Osteocyte (in vitro differentiated cells): ENCODE measurements at regions not wholly inside any gene's neighbourhood (a gene's known extent, or its start where the extent isn't known, plus 50 kb on each side); places are given as distances from the start of the nearest gene placed in this dataset.

Experiments
- DNase-seq: peaks from one replicate; pipeline ENCODE4 v3.0.0; 2021; ENCODE audit warnings: mixed read lengths; ENCODE audit not compliant: unreplicated experiment; ENCODE audit errors: extremely low spot score
- H3K27ac Mint-ChIP-seq: one replicate; pipeline ENCODE4 v1.8.0; 2021; ENCODE audit warnings: mild to moderate bottlenecking, mixed read lengths; ENCODE audit not compliant: unreplicated experiment
- H3K27me3 Mint-ChIP-seq: one replicate; pipeline ENCODE4 v1.8.0; 2021; ENCODE audit warnings: mixed read lengths; ENCODE audit not compliant: unreplicated experiment
- H3K36me3 Mint-ChIP-seq: one replicate; pipeline ENCODE4 v1.8.0; 2021; ENCODE audit warnings: mixed read lengths; ENCODE audit not compliant: unreplicated experiment
- H3K4me1 Mint-ChIP-seq: one replicate; pipeline ENCODE4 v1.8.0; 2021; ENCODE audit warnings: mixed read lengths; ENCODE audit not compliant: unreplicated experiment
- H3K4me3 Mint-ChIP-seq: one replicate; pipeline ENCODE4 v1.8.0; 2021; ENCODE audit warnings: mild to moderate bottlenecking, moderate library complexity, mixed read lengths; ENCODE audit not compliant: unreplicated experiment
- H3K9me3 Mint-ChIP-seq: one replicate; pipeline ENCODE4 v1.8.0; 2021; ENCODE audit warnings: mixed read lengths; ENCODE audit not compliant: unreplicated experiment
- TF ChIP-seq, protein P1 (sequence below): fragments of 200-600 bp; sonication (generic); IDR thresholded peaks from 2 replicates; pipeline ENCODE4 v1.5.0; 2021; ENCODE audit warnings: antibody characterized with exemption, mild to moderate bottlenecking, moderate library complexity

DNA sequence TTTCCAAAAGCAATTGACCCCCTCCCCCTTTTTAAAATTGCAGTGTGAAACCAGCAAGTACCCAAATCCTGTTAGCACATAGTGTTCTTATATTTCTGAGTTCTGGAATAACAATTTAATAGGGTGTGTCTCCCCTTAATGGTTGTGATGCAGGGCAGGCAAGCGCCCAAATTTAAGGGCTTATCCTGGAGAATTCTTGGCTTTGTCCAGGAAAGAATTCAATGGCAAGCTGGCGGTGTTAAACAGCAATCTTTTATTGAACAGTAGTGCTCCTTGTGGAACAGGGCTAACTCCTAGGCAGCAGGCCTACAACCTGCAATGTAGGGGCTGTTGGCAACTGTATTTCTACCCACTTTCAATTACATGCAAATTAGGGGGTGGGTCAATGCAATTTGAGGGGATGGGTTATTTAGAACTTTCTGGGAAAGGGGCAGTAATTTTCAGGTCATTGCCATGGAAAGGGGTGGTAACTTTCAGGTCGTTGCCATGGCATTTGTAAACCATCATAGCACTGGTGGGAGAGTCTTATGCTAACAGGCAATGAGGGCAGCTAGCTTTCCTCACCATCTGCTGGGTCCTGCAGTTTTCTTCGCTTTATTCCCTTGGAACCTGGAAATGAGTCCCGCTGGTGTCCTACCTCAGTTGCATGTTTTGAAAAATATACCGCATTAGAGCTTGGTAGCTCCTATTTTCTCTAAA lies 149.0 kb upstream of the KCTD1 start:
- Mint-ChIP-seq H3K4me3 (no peak overlapping the region), H3K4me1 (no peaks in the 10 kb centered on the region), H3K27me3 (no peaks in the 10 kb centered on the region), H3K27ac (no peak overlapping the region), H3K9me3 (peaks cover 16% of the 10 kb centered on the region), H3K36me3 (no peaks in the 10 kb centered on the region)
- DNase-seq = no peak
- TF ChIP-seq, protein P1, sequence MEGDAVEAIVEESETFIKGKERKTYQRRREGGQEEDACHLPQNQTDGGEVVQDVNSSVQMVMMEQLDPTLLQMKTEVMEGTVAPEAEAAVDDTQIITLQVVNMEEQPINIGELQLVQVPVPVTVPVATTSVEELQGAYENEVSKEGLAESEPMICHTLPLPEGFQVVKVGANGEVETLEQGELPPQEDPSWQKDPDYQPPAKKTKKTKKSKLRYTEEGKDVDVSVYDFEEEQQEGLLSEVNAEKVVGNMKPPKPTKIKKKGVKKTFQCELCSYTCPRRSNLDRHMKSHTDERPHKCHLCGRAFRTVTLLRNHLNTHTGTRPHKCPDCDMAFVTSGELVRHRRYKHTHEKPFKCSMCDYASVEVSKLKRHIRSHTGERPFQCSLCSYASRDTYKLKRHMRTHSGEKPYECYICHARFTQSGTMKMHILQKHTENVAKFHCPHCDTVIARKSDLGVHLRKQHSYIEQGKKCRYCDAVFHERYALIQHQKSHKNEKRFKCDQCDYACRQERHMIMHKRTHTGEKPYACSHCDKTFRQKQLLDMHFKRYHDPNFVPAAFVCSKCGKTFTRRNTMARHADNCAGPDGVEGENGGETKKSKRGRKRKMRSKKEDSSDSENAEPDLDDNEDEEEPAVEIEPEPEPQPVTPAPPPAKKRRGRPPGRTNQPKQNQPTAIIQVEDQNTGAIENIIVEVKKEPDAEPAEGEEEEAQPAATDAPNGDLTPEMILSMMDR = no peak

DNA sequence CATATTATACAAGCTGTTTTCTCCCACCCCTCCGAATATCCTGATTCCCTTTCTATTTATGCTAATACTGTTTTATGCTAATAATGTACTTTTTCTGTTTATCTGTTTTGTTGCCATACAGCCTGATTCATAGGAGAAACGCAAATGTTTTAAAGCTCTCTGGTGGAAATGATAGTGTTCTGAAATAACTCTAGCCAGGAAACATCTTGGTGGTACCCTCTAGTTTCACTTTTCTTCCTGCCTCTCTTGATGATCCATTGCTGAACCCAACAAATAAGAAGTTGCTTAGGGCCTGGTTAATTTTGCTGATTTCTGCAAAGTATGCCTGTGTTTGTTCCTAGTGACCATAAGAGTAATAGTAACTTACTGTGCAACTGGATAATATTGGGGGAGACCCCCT lies 148.4 kb upstream of the KCTD1 start:
- Mint-ChIP-seq H3K36me3 (no peaks in the 10 kb centered on the region), H3K27ac (no peak overlapping the region), H3K27me3 (no peaks in the 10 kb centered on the region), H3K4me1 (no peaks in the 10 kb centered on the region), H3K9me3 (peaks cover 16% of the 10 kb centered on the region), H3K4me3 (no peak overlapping the region)
- no peak for DNase-seq
- TF ChIP-seq, protein P1 = no peak

DNA sequence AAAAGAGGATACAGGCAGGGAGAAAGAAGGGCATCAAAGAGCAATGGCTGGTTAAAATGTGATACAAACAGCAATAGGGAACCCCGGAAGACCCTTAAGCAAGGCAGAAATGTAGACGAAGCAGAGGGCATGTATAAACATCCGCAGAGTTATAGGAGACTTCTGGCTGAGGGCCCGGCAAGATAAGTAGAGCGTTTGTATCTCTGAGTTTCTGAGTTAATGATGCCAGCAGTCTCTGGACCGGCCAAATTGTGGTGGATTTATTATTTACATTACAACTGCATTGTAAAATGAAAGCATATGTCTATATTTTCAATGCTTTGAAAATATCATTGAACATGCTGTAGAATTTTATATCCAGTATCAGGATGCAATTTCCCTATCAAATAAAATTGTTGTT lies 148.0 kb upstream of the KCTD1 start:
- H3K4me1 Mint-ChIP-seq = no peaks in the 10 kb centered on the region
- H3K27me3 Mint-ChIP-seq = no peaks in the 10 kb centered on the region
- TF ChIP-seq, protein P1 = no peak
- H3K4me3 Mint-ChIP-seq = no peak overlapping the region
- H3K36me3 Mint-ChIP-seq = no peaks in the 10 kb centered on the region
- no peak for DNase-seq
- H3K9me3 Mint-ChIP-seq = peaks cover 16% of the 10 kb centered on the region
- H3K27ac Mint-ChIP-seq = no peak overlapping the region

DNA sequence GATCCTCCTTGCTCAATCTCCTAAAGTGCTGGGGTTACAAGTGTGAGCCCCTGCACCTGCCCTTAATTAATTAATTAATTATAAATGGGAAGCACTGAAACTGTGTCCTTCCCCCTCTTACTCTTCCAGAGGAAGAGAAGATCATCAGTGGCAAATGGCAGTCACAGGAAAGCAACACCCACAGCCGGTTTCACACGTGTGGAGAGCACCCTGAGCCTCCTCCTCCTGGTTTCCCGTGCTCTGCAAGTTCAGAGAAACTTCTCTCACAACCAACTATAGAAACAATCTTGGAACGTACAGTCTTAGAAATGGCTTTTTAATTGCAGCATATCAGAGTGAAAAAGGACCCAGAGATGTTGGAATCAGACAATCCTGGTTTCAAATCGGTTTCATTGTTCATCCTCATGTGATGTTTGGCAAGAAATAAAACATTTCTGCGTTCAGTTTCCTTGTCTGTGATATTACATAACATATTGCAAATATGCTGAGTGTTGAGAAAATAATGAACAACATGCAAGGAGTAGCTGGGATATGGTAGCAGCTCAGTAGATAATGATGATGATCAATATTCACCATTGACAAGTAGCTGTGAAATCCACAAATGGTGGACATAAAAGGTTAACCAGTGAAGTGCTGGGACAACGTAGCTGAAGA lies 141.0 kb upstream of the KCTD1 start:
- H3K4me1 Mint-ChIP-seq = peaks cover 16% of the 10 kb centered on the region
- peaks cover 14% of the 10 kb centered on the region for H3K27me3 Mint-ChIP-seq
- no peak overlapping the region for H3K4me3 Mint-ChIP-seq
- TF ChIP-seq, protein P1 = no peak
- H3K27ac Mint-ChIP-seq = no peak overlapping the region
- DNase-seq = no peak
- H3K9me3 Mint-ChIP-seq = peaks cover 8% of the 10 kb centered on the region
- no peaks in the 10 kb centered on the region for H3K36me3 Mint-ChIP-seq

DNA sequence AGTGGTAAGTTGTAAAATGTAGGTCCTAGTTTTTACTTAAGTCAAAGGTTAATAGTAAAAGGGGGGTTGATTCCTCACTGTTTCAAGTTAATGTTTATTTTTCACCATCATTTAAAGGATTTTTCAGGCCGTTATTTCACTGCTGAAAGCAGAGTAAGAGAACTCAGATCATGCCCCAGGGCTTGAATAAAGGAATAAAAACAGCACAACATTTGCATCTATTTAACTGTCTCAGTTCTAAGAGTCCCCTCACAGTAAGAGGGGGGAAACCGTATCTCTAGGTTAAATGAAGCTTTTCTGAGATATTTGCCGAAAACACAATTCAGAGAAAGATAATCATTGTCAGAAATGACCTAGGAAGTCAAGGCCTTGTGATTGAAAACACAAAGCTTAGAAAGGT lies 138.2 kb upstream of the KCTD1 start:
- H3K36me3 Mint-ChIP-seq = no peaks in the 10 kb centered on the region
- peaks cover 26% of the 10 kb centered on the region for H3K27me3 Mint-ChIP-seq
- peaks cover 16% of the 10 kb centered on the region for H3K4me1 Mint-ChIP-seq
- H3K4me3 Mint-ChIP-seq = no peak overlapping the region
- no peak for DNase-seq
- TF ChIP-seq, protein P1 = no peak
- H3K9me3 Mint-ChIP-seq = no peaks in the 10 kb centered on the region
- H3K27ac Mint-ChIP-seq = no peak overlapping the region
